OCI-LY3 (cell line): ENCODE measurements at regions not wholly inside any gene's neighbourhood (a gene's known extent, or its start where the extent isn't known, plus 50 kb on each side); places are given as distances from the start of the nearest gene placed in this dataset.

Experiments used
- H2AFZ ChIP-seq: fragments of 200-600, 300-600 bp; shearing (Covaris generic); 2 replicates; pipeline ENCODE4 v1.6.0; 2014; ENCODE audit warnings: antibody characterized with exemption, low read depth, low read length
- H3K27ac ChIP-seq: fragments of 200-600, 300-600 bp; sonication (generic); 2 replicates; pipeline ENCODE4 v1.5.1; 2014; ENCODE audit warnings: mild to moderate bottlenecking, low read length, moderate library complexity, mixed read lengths
- H3K27me3 ChIP-seq: fragments of 200-600, 300-600 bp; sonication (generic); 2 replicates; pipeline ENCODE4 v1.6.1; 2014; ENCODE audit warnings: low read depth, low read length, mixed read lengths
- H3K36me3 ChIP-seq: fragments of 200-600, 300-600 bp; sonication (generic); replicated peaks from 2 replicates; pipeline ENCODE3; 2014; ENCODE audit warnings: low read depth, low read length, mixed read lengths
- H3K4me1 ChIP-seq: fragments of 300-600, 200-600 bp; sonication (generic); 2 replicates; pipeline ENCODE4 v1.6.1; 2014; ENCODE audit warnings: low read length, mixed read lengths
- H3K4me2 ChIP-seq: fragments of 200-600, 300-600 bp; sonication (generic); 2 replicates; pipeline ENCODE4 v1.6.1; 2014; ENCODE audit warnings: low read length, mixed read lengths
- H3K4me3 ChIP-seq: fragments of 300-600, 200-600 bp; sonication (generic); 2 replicates; pipeline ENCODE4 v1.5.1; 2014; ENCODE audit warnings: antibody characterized with exemption, mild to moderate bottlenecking, low read length, moderate library complexity
- H3K79me2 ChIP-seq: fragments of 300-600, 200-600 bp; shearing (Covaris generic); 2 replicates; pipeline ENCODE4 v1.6.1; 2014; ENCODE audit warnings: mild to moderate bottlenecking, low read length, mixed read lengths
- H3K9ac ChIP-seq: fragments of 300-600, 200-600 bp; shearing (Covaris generic); 2 replicates; pipeline ENCODE4 v1.6.0; 2014; ENCODE audit warnings: mild to moderate bottlenecking, low read length, moderate library complexity
- H3K9me3 ChIP-seq: fragments of 200-600, 300-600 bp; shearing (Covaris generic); 2 replicates; pipeline ENCODE4 v1.6.1; 2014; ENCODE audit warnings: low read length, mixed read lengths; ENCODE audit not compliant: insufficient read depth
- H4K20me1 ChIP-seq: fragments of 200-600, 300-600 bp; sonication (generic); 2 replicates; pipeline ENCODE4 v1.6.1; 2016; ENCODE audit warnings: low read length, mixed read lengths; ENCODE audit not compliant: insufficient read depth
- CTCF ChIP-seq: fragments of 200-600, 300-600 bp; sonication (generic); IDR thresholded peaks from 2 replicates; pipeline ENCODE4 v1.5.1; 2014; ENCODE audit warnings: antibody characterized with exemption, low read length, low read depth
- EZH2phosphoT487 ChIP-seq: fragments of 200-600 bp; shearing (Covaris generic); IDR thresholded peaks from 2 replicates; pipeline ENCODE4 v1.6.1; 2018; ENCODE audit warnings: antibody characterized with exemption, mixed run types, low read depth

- H3K79me2 ChIP-seq, result no peaks in the 10 kb centered on the region
These were observed 54.7 kb upstream of the ADRA2C start for GRCh38 chr4:3711183-3712111.

GRCh38 chr4:3710451-3711182 is 55.6 kb upstream of the ADRA2C start:
- Histone ChIP-seq H3K79me2 (no peaks in the 10 kb centered on the region), H3K4me2 (no peak overlapping the region), H3K9me3 (no peaks in the 10 kb centered on the region), H3K36me3 (no peaks in the 10 kb centered on the region), H3K27me3 (peaks cover 4% of the 10 kb centered on the region; the same call in 1 of the 2 replicates), H4K20me1 (no peaks in the 10 kb centered on the region), H3K4me3 (no peak overlapping the region), H3K9ac (no peak overlapping the region), H3K4me1 (no peaks in the 10 kb centered on the region), H2AFZ (no peak overlapping the region), H3K27ac (no peak overlapping the region)
- TF ChIP-seq CTCF (no peak), EZH2phosphoT487 (no peak)

More at GRCh38 chr4:3711183-3712111, 54.7 kb upstream of the ADRA2C start:
- Histone ChIP-seq H3K36me3 (no peaks in the 10 kb centered on the region), H3K9ac (no peak overlapping the region), H3K4me1 (no peaks in the 10 kb centered on the region), H3K9me3 (no peaks in the 10 kb centered on the region), H2AFZ (no peak overlapping the region), H3K4me2 (no peak overlapping the region), H3K27ac (no peak overlapping the region), H3K4me3 (no peak overlapping the region), H4K20me1 (no peaks in the 10 kb centered on the region), H3K27me3 (no peaks in the 10 kb centered on the region)
- no peak for TF ChIP-seq EZH2phosphoT487
- no peak for TF ChIP-seq CTCF

- no peak overlapping the region for H3K4me2 ChIP-seq
- TF ChIP-seq EZH2phosphoT487, result no peak
- H3K27me3 ChIP-seq, result peaks cover 4% of the 10 kb centered on the region; the same call in 1 of the 2 replicates
- no peaks in the 10 kb centered on the region for H3K36me3 ChIP-seq
- H4K20me1 ChIP-seq, result no peaks in the 10 kb centered on the region
- no peaks in the 10 kb centered on the region for H3K4me1 ChIP-seq
- no peaks in the 10 kb centered on the region for H3K79me2 ChIP-seq
- no peak overlapping the region for H3K9ac ChIP-seq
- no peak overlapping the region for H3K4me3 ChIP-seq
- no peaks in the 10 kb centered on the region for H3K9me3 ChIP-seq
- H2AFZ ChIP-seq, result no peak overlapping the region
- H3K27ac ChIP-seq, result no peak overlapping the region
These were observed 56.2 kb upstream of the ADRA2C start for GRCh38 chr4:3709846-3710441.

- Histone ChIP-seq H3K4me1 (no peaks in the 10 kb centered on the region), H2AFZ (no peak overlapping the region), H3K9me3 (no peaks in the 10 kb centered on the region), H3K27ac (no peak overlapping the region), H3K27me3 (peaks cover 4% of the 10 kb centered on the region; the same call in 1 of the 2 replicates), H3K4me2 (no peak overlapping the region), H3K79me2 (no peaks in the 10 kb centered on the region), H4K20me1 (no peaks in the 10 kb centered on the region), H3K36me3 (no peaks in the 10 kb centered on the region), H3K9ac (no peak overlapping the region), H3K4me3 (no peak overlapping the region)
- no peak for TF ChIP-seq CTCF
- TF ChIP-seq EZH2phosphoT487, result no peak
These were observed 56.9 kb upstream of the ADRA2C start for GRCh38 chr4:3709061-3709845.
